GM13976 (cell line): ENCODE measurements at regions not wholly inside any gene's neighbourhood (a gene's known extent, or its start where the extent isn't known, plus 50 kb on each side); places are given as distances from the start of the nearest gene placed in this dataset.

Experiments used
- DNase-seq: peaks from one replicate; pipeline ENCODE4 v3.0.0; 2012; ENCODE audit warnings: low spot score
- in situ Hi-C: fragments of 300-500 bp; cut with MboI; formaldehyde crosslinking; loops from one replicate; pipeline ENCODE4 v1.12.0; 2022; ENCODE audit warnings: low sequenced_read_pairs, mixed read lengths, inconsistent platforms; ENCODE audit not compliant: unreplicated experiment
- TF ChIP-seq, protein P1 (sequence below): IDR thresholded peaks from 2 replicates; pipeline ENCODE4 v1.5.1; 2012; ENCODE audit warnings: borderline replicate concordance, mild to moderate bottlenecking; ENCODE audit not compliant: insufficient read depth; ENCODE audit errors: extremely low read depth, missing control alignments, control extremely low read depth

DNA sequence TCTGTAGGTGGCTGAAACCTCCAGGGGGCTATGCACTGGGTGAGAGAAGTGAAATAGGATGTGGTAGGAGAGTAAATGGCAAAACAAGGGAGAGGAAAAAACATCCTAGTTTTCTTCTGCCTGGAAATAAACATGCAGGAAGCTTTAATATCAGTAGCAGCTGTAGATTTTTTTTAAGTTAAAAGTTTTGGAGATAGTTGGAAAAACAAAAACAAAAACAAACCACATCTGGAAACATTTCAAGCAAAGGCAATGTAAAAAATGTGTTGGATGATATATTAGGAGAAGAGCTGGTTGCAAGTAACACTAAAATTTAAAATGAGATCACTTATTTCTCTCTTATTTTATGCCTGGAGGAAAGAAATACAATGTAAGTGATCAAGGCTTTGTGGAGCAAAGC lies 388.0 kb downstream of the SPRY1 start:
- DNase-seq, result no peak
- TF ChIP-seq, protein P1, sequence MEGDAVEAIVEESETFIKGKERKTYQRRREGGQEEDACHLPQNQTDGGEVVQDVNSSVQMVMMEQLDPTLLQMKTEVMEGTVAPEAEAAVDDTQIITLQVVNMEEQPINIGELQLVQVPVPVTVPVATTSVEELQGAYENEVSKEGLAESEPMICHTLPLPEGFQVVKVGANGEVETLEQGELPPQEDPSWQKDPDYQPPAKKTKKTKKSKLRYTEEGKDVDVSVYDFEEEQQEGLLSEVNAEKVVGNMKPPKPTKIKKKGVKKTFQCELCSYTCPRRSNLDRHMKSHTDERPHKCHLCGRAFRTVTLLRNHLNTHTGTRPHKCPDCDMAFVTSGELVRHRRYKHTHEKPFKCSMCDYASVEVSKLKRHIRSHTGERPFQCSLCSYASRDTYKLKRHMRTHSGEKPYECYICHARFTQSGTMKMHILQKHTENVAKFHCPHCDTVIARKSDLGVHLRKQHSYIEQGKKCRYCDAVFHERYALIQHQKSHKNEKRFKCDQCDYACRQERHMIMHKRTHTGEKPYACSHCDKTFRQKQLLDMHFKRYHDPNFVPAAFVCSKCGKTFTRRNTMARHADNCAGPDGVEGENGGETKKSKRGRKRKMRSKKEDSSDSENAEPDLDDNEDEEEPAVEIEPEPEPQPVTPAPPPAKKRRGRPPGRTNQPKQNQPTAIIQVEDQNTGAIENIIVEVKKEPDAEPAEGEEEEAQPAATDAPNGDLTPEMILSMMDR, result no peak
- in situ Hi-C loops, result no loop called here

DNA sequence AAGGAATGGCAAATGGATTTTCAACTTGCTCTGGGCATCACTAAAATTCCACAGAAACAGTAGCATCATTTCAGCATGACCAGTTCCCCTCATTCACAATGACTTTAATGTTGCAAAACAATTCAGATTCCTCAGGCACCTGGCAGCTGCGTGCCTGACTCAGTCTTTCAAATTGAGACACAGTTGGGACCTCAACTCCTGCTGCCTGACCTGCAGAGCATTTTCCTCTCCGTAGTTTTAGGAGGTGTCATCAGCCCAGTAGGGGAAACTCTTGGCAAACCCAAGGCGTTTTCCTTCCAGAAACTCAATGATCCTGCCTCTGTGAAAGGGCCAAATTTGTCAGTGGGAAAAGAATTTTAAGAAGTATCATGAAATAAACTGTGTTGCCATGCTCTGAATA lies 388.9 kb downstream of the SPRY1 start:
- TF ChIP-seq, protein P1, result no peak
- no peak for DNase-seq
- in situ Hi-C loops, result no loop called here

DNA sequence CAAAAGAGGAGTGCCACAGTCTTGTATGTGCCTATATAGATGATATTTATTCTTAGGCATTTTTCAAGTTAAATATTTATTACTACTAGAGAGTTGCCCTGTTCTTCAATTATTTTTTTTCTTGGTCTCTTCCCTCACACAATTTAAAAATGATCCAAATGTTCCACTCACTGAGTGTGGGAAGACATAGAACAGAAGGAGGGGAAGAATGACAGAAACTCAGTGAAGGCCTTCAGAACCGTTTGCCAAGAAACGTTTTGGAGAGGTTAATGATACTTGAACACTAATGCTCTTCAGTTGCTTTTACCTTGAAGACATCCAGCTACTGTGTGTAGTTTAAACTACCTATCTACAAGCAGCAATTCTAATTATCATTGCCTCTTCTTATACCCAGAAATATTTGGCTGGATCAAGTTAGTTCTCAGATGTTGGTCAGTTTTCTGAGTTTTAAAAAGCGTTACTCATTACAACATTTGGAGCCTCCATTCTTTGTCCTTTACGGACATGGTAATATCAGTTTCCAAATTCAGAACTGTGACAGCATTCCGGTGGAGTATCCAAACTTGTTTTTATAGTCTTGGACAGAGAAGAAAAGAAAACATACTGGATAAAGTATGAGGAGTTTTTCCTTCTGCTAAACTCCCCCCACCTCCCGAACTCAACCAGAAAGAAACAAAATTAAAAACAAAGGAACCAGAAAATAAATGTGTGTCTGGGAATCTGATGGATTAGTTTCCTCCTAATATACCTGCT lies 389.7 kb downstream of the SPRY1 start:
- DNase-seq, result no peak
- in situ Hi-C loops, result no loop called here
- TF ChIP-seq, protein P1, result no peak

DNA sequence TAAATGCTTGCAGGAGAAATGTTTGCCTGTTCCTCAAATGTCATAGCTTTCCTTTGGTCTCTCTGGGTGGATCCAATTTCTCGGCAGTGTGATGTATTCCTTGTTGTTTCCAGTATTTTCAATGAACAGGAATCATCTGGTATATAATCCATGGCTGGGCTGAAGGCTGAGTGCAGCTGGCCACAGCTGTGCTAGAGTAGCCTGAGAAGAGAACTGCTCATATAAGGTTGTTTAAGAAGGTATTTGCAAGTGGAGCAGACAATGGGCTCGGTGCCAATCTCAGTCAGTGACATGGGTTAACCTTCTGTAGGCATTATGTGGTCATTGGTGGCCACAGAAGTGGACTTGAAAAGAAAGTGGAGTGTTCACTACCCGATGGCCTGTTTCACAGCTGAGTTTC lies 390.3 kb downstream of the SPRY1 start:
- TF ChIP-seq, protein P1, result no peak
- no peak for DNase-seq
- in situ Hi-C loops, result no loop called here

DNA sequence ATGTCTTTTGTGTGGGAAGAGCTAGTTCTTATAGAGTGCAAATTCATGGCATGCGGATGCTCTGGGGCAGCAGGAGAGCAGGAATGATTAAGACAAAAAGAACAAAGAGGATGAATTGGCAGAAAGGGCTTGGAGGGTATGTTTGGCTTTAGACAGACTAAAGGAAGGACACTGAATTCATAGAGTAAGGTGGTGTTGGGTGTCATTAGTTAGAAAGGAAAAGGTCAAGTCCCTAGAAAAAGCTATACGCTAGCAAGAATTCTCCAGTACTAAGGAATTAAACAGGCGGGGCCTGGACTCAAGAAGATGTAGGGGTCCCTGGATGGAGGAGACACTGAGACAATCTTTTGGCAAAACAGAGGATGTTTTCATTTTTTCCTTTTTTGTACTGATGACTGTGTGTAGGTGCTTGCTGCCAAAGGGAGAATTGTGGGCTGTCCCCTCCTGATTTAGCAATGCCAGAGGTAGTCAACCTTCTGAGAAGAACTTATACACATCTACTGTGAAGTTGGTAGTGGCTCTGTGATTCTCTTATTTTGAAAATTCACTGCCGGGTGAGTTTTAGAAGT lies 391.0 kb downstream of the SPRY1 start:
- TF ChIP-seq, protein P1, result no peak
- in situ Hi-C loops, result no loop called here
- no peak for DNase-seq

DNA sequence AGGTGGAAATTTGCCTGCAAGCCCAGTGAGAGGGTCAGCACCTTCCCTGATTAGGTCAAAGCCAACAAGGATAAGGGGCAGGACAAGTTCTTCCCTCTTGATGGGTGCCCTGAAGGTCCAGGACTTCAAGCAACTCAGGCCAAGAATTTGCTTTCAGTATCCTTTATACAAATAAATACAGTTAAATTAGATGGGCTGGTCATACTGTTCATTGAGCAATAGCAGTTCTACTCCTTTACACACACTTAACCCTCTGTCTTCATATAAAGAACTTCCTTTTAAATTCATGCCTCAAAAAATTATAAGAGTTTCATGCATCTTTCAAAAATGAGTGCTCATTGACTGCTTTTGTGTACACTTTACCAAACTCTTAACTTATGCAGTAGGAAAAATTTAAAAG lies 392.0 kb downstream of the SPRY1 start:
- TF ChIP-seq, protein P1, result no peak
- no peak for DNase-seq
- in situ Hi-C loops, result no loop called here
